SKM-1 treated with dmso at 0.1 percent for 144 hours (cell line): ENCODE measurements at regions not wholly inside any gene's neighbourhood (a gene's known extent, or its start where the extent isn't known, plus 50 kb on each side); places are given as distances from the start of the nearest gene placed in this dataset.
"Not testable (repeated sequence)": the region's sequence is repeated elsewhere in the genome, so short reads cannot be mapped to it uniquely, and the experiment has no call there.

Experiments used
- DNase-seq: peaks from one replicate; lab custom pipeline; 2025; ENCODE audit not compliant: unreplicated experiment; lab: John Stamatoyannopoulos, UW

- no peak for DNase-seq
Observed at GRCh38 chr4:166153548-166153947, 280.5 kb downstream of the TLL1 start.

DNA sequence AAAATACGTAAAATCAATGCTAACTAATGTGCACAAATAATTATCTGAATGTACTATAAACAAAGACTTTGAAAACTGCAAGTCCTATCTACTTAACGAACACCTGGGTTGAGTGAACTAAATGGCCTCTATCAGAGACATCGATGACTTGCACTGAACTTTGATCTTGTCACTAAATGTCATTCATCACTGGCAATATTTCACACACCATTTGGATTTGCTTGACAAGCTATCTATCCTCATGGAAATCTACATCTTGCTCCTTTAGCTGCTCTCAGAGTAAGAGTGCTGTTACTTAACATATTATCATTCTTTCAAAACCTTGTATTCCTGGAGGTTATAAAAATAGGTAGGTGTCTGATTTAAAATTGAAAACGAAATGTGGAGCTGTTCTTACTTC lies 289.3 kb downstream of the TLL1 start:
- DNase-seq, result no peak

GRCh38 chr4:166165829-166166420 lies 292.9 kb downstream of the TLL1 start:
- DNase-seq, result peak; percentile 79

DNA sequence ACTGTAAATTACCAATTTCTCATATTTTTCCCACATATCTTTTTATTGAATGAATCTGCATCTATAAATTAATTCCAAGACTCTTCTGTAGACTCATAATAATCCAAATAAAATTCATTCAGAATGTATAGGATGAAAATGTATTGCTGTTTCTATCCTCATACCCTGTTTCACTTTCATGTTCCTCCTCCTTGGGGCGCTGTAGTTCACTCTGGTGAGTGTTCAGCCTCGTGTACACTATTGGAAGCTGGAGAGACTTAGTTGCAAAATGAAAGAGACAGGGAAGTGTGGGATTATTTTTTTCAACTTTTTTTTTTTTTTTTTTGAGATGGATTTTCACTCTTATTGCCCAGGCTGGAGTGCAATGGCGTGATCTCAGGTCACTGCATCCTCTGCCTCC lies 296.1 kb downstream of the TLL1 start:
- peak; percentile 34 for DNase-seq

DNA sequence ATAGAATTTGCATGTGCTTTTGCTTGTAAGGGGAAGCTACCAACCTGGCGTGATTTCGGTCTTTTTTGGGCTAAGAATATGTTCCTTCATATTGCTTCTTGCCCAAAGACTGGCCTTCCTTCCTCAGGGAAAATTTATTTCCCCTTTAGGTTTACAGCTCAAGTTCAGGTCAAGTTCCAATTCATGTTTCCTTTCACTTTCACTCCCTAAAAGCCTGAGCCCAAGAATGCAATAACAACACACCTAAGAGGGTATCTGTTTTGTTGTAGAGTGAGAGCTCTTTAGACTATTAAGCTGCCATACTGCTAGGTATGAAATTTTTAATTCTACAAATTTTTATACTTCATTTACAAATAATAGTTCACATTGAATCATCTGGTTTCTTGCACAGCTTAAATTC lies 299.6 kb downstream of the TLL1 start:
- DNase-seq, result no peak

DNA sequence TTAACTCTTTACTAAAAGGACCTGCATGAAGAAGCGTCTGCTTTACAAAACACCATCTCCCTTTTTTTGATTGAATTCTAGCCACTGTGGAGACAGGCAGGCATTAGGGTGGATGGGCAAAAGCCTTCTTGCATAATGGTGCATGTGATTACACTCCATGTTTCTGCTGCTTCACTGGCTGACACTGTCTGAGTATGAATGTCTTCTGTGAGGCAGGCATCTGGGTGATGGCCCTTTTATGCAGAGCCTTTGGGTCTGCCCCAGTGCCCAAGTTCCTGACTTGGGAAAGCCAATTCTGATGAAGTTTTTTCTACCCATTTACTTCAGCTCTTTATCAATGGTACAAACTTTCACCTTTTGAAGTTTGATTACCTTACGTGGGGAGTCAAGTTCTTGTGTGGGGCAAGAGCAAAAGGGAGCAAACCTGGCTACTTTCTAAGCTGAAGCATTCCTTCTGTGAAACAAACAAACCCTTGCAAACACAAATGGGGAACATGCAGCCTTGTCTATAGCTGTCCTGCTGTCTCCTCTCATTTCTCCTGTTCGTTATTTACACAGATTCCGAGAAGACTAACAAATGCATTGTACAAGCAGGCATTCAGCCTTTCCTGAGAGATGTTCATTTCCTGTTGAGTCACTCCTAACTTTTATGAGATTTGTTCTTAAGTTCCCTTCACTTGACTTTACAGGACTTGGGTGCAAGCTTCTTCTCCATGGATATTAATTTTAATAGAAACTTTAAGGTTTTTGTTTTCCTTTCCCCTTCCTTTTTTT lies 301.9 kb downstream of the TLL1 start:
- no peak for DNase-seq

- no peak for DNase-seq
Observed at GRCh38 chr4:166182145-166182544, 309.1 kb downstream of the TLL1 start.

DNA sequence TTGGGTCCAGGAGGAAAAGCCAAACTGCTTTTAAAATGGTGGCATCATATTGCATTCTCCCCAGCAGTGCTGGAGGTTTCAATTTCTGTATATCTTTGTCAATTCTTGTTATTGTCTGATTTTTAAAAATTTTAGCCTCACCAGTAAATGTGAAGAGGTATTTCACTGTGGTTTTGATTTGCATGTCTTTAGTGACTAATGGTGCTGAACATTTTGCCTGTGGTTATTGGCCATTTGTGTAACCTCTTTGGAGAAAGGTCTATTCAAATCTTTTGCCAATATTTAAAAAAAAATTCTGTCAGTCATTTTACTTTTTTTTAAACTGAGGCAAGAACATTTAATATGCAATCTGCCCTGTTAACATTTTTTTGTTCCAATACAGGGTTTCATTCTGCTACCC lies 322.1 kb downstream of the TLL1 start:
- DNase-seq, result no peak

GRCh38 chr4:166197166-166197565 lies 324.1 kb downstream of the TLL1 start:
- DNase-seq, result no peak

DNA sequence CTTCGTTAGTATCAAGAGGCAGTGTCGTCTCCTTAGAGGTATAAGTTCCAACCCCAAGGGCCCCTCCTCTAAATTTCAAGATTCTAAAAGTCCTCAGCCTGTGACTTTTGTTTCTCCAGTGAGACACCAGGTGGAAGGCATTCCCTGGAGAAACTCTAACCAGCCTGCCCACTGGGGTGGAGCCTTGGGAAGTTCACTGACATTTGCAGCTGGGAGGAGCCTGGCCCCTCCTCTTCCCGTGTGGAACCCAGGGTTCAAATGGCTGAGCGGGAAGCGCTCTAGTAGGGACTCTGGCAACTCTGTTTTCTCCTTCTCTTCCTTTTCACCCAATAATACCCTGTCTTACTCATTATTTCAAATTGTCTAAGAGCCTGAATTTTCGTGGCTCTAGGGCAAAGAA lies 325.0 kb downstream of the TLL1 start:
- DNase-seq, result no peak

- DNase-seq, result no peak
Observed at GRCh38 chr4:166198516-166199310, 325.7 kb downstream of the TLL1 start.

GRCh38 chr4:166202991-166203390 lies 330.0 kb downstream of the TLL1 start:
- DNase-seq, result no peak

DNA sequence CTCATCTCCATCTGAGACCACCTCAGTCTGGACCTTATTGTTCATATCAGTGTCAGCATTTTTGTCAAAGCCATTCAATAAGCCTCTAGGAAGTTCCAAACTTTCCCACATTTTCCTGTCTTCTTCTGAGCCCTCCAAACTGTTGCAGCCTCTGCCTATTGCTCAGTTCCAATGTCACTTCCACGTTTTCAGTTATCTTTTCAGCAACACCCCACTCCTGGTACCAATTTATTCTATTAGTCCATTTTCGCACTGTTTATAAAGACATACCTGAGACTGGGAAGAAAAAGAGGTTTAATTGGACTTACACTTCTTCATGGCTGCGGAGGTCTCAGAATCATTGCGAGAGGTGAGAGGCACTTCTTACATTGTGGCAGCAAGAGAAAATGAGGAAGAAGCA lies 339.3 kb downstream of the TLL1 start:
- not testable (repeated sequence) for DNase-seq

DNA sequence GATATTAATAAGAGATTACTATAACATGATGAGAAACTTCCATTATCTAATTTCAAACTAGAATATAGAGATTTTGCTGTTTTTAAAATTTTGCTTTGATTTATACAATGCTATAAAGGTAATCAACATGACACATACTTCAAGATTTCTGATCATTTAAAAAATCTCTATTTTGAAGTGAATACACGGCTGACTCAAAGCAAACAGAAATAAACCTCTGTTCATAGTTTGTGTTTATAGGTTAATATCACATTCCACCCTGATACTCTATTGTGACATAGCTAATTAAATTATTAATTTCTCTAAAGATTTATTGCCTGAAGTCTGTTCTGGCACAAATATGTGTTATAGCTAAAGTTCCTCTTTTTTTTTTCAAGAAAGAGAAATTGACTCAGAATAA lies 349.2 kb downstream of the TLL1 start:
- DNase-seq, result no peak

GRCh38 chr4:166228112-166228511 lies 355.1 kb downstream of the TLL1 start:
- no peak for DNase-seq

DNA sequence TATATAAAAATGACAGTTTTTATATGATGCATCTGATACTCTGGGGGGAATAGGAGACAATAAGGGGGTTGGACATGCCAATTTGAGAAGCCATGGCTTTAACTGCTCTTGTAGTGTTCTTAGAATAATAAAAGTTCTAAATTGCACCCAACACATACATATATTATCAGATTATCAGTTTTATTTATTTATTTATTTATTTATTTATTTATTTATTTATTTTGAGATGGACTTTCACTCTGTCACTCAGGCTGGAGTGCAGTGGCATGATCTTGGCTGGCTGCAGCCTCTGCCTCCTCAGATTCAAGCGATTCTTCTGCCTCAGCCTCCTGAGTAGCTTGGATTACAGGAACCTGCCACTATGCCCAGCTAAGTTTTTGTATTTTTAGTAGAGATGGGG lies 356.8 kb downstream of the TLL1 start:
- no peak for DNase-seq

DNA sequence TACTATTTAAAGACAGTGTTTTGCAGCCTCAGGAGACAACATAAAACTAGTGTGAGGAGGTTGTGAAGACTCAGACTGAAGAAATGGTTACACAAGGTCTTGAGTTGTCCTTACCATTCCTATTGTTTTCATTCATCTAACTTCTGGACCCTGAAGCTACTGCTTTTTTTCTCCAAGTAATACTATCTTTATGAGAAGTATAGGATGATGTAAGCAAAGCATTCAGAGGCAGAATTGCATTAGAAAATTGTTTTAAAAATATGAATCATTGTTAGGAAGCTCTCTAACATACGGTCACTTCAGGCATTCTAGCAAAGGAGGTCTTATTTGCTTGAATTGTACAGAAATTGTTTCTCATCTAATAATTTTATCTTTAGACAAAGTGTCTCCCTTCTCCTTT lies 357.8 kb downstream of the TLL1 start:
- no peak for DNase-seq

GRCh38 chr4:166239354-166239753 lies 366.3 kb downstream of the TLL1 start:
- no peak for DNase-seq

DNA sequence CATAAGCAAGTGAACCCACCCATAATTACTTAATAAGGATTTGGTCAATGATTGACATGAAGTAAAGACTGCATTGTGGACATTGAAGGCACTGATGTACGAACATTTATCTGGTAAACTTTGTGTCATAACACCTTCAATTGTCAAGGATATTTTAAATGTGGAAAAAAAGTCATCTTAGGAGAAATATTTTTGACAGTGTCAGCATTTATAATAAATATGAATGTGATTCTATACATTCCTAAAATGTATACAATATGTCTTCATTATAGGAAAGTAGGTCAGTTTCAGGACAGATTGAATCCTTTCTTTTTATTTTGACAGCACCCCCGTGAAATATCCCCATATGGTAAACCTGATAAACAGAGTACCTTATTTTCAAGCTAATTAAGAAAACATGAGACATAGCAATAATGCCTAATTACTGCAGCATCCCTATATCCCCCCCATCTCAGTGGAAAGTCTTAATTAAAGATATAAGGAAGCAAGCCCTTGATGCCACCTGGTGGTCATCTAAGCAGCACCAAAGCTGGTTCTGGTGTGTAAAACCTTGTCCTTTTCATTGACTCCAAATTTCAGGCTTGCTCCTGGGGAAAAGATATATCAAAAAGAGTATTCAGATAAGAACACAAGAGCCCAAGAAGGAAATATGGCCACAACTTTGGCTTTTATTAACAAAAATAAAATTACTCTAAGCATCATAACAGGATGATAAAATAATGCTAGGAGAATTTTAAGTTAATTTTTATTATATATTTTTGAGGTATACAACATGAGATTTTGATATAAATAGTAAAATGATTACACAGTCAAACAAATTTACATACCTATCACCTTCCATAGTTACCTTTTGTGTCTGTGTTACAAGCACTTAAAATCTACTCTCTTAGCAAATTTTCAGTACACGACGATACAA lies 379.7 kb downstream of the TLL1 start:
- DNase-seq, result no peak

DNA sequence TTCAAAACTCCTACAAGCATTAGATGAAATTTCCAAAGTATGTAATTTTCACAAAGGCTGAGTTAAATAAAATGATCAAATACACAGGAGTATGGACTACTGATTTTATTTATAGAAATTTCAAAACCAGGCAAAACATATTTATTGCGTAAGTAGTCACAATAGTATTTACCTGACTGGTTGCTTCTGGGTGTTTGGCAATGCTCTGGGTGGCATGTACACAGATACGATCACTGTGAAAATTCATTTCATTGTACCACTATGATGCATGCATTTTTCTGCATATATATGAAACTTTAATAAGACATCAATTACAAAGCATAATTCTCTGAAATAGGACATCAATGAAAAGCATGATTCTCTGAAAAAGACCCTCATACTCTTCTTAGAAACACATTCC lies 384.2 kb downstream of the TLL1 start:
- no peak for DNase-seq

DNA sequence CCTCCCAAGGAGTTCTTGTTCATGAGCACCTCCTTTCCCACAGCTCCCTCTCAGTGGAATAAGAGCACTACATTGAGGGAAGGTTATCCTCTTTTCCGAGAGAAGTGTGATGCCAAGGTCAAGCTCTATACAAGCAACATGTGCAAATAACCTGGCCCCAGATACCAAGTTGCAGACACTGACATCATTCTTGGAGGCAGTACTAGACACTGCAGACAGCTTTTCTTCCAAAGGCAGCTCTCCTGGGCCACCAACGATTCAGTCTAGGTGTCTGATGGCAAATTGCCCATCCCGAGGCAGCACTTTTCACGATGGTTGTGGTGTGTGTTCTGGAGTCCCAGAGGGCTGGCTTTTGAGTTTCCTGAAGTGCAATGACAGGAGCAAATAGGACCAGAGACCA lies 384.9 kb downstream of the TLL1 start:
- no peak for DNase-seq
